AG08396 (cell line): ENCODE measurements at regions not wholly inside any gene's neighbourhood (a gene's known extent, or its start where the extent isn't known, plus 50 kb on each side); places are given as distances from the start of the nearest gene placed in this dataset.
A peak's percentile ranks its signal among the peaks of the same experiment; 100 is the strongest.
"Not testable (repeated sequence)": the region's sequence is repeated elsewhere in the genome, so short reads cannot be mapped to it uniquely, and the experiment has no call there.

Experiments used
- DNase-seq: peaks from one replicate; pipeline ENCODE4 v3.0.0; 2012; ENCODE audit warnings: low spot score, mixed read lengths

DNA sequence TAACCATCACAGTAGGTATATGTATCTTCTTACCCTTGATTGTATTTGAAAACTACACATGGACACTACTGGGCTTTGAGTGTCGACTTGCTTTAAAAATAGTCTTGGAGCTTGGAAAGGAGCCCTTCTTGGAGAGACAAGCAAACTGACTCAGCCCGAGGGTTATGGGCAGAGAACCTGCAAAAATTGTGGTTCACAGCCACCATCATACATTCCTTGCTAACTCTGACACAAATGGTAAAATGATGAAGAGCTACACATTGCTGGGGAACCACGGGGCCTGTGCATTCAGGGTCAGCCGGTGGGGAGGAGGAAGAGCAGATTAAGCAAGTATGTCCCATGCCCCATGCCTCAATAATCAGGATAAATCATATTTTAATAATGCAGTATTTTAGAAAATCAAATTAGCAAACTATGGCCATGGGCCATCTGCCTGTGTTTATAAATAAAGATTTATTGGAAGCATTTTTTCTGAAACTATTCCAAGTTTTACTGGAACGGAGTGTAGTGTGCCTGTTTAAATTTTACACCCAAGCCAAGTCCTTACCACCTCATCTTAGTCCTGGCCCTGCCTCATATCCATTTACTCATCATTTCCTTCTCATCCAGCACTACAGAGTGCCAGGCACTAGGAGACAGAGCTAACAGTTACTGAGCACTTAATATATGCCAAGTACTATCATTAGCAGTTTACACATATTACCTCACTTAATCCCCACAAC is 195.7 kb downstream of the PALM2AKAP2 start:
- peak; percentile 59 for DNase-seq

- no peak for DNase-seq
Observed at GRCh38 chr9:109976303-109976702, 196.3 kb downstream of the PALM2AKAP2 start.

DNA sequence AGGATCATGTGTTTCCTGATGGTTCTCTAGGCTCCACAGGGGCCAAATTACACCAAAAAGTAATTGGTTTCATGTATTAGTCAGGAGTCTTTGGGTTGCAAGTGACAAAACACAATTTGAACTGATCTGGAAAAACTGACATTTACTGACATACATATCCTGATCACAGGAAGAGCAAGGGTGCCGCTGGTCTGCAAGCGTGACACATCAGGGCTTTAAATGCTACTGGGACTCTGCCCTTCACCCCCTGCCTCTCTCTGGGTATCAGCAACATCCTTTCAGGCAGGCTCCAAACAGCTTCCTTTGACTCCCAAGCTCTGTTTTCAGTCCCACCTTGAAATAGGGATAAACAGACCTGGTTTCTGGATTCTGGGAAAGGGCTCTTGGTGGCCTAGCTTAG is 197.5 kb downstream of the PALM2AKAP2 start:
- DNase-seq = no peak

DNA sequence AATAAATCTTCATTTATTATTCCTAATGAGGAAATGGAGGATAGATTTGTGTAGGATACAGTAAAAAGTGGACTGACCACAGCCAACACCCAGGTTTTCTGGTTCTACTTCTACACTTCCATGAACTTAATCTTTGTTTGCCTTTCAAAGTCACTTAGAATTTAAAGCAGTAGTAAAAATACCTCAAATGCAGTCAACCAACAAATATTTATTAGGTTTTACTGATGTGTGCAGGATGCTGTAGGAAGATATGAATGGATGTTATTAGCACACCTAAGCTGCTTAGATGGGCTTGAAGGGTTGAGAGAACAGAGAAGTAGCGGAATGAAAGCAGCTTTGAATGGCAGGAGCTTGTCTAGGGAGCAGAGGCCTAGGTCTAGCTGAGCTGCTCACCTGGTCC is 201.1 kb downstream of the PALM2AKAP2 start:
- DNase-seq = no peak

DNA sequence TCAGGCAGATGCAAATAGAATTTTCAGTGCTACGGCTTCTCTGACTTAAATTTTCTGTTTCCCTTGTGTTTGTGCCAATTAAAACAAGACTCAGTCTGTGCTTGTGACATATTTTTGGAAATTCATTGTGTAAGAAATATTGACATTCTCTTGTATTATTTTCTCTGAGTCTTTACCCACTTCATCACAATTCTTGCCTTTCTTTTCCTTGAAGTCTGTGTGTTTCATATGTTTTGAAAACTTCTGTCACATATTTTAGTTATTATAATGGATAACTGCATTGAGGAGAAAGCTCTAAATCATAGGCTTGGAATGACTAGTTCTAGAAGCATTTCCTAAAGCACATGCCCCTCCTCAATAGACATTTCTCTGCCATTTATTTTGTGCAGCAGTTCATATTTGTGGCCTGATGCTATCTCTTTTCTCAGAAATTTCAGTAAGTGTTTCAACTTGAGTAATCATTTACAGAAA is 206.6 kb downstream of the PALM2AKAP2 start:
- DNase-seq = peak; percentile 53

DNA sequence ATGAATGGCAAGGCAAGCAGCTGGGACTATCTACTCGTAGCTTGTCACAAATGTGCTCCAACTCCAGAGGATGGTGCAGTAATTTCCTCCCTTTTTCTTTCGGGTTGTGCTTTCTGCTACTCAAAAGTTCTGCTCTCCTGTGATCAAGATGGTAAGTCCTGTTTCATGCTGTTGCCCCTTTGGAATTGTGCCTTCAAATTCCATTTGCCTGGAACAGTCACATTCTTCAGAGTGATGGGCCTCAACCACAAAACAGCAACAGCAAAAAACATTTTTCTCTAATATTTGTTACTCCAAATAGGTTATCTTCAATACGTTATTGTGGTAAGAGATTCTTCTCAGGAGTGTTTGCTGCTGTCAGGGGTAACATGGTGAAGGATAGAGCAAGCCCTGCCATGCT is 209.3 kb downstream of the PALM2AKAP2 start:
- no peak for DNase-seq

- no peak for DNase-seq
Observed at GRCh38 chr9:109990541-109990940, 210.5 kb downstream of the PALM2AKAP2 start.

- no peak for DNase-seq
Observed at GRCh38 chr9:109992293-109992692, 212.3 kb downstream of the PALM2AKAP2 start.

DNA sequence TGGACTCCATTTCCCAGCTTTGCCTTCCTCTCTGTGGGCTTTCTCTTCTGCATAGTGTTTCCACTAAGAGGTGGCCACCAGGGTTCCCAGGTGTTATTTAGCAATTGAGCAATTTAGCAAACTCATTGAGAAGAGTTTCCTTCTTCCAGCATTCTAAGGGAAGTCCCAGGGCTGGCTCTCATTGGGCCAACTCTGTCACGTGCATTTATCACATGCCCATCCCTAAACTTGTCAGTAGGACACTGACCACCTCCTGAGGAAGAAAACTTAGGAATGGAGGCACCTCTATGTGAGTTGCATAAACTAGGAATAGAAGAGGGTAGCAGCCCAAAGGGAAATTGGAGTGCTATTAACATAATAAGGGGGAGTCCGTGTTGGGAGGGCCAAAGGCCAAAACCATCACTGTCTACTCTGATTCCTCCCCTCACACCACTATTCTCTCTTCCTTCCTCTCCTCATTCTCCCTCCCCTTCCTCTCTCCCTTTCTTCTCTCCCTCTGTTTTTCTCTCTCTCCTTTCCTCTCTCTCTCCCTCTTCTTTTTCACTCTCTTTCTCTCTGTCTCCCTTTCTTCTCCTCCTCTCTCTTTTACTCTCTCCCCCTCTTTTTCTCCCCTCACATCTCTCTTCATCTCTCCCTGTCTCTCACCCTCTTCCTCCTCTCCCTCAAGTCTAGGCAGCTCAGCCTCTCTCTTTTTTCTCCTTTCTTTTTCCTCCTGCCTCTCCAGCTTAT is 213.4 kb downstream of the PALM2AKAP2 start:
- no peak for DNase-seq

- DNase-seq = no peak
Observed at GRCh38 chr9:109994141-109994540, 213.8 kb downstream of the C9orf152 start.

- DNase-seq = no peak
Observed at GRCh38 chr9:109996936-109997580, 210.9 kb downstream of the C9orf152 start.

- DNase-seq = no peak
Observed at GRCh38 chr9:109997682-109998081, 210.3 kb downstream of the C9orf152 start.

DNA sequence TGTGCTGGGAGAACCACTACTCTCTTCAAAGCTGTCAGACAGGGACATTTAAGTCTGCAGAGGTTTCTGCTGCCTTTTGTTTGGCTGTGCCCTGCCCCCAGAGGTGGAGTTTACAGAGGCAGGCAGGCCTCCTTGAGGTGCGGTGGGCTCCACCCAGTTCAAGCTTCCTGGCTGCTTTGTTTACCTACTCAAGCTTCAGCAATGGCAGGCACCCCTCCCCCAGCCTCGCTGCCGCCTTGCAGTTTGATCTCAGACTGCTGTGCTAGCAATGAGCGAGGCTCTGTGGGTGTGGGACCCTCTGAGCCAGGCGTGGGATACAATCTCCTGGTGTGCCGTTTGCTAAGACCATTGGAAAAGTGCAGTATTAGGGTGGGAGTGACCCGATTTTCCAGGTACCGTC is 202.4 kb downstream of the C9orf152 start:
- not testable (repeated sequence) for DNase-seq

DNA sequence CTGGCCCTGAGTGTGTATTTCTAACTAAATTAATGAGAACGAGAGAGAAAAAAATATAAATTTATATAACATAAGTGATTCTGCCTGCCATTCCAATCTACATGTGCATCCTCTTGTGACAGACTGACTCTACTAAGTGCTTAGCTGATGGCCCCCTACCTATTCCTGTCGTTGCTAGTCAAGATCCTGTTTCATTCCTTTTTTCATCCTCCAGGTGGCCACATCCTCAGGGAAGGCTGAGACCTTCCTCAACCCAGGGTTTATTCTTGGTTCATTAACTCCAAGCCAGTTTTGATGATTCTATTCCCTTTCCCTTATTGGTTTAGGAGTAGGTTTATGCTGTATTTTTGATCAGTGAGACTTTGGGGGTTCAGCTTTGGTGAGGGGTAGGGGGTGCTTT is 201.3 kb downstream of the C9orf152 start:
- no peak for DNase-seq

- DNase-seq = no peak
Observed at GRCh38 chr9:110007477-110008270, 200.3 kb downstream of the C9orf152 start.

DNA sequence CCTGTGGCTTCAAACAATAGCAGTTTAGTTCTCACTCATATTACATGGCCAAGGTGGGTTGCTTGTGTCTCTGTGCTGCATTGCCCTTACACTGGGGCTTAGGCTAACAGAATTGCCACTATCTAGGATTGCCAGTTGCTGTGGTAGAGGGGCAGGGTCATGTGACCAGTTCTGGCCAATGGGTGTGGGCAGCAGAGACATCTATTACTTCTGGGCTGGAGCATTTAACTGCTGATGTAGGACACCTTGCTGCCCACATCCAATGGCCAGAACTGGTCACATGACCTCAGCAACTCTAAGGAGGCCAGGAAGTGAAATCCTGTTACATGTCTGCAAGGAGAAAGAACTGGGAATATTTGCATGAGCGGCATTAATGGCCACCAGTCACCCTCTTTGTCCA is 199.3 kb downstream of the C9orf152 start:
- no peak for DNase-seq

GRCh38 chr9:110011628-110012320 is 196.2 kb downstream of the C9orf152 start:
- no peak for DNase-seq

GRCh38 chr9:110013064-110013463 is 194.9 kb downstream of the C9orf152 start:
- no peak for DNase-seq

DNA sequence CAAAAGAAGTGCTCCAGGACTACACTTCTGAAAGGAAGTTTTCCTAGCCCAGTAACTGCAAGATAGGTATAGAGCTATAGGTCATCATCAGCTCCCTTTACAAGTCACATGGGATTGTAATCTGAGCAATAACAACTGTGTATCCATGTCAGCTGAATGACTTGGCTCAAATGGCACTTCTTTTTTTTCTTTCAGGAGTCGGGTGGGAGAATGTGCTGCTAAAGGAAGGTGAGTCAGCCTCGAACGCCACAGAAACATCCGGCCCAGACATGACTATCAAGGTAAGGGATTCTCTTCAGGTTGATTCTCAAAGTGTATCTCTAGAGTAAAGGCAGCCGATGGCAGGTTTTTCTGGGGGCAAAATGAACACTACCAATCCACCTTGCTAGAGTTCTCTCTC is 192.2 kb downstream of the C9orf152 start:
- no peak for DNase-seq

- DNase-seq = peak; percentile 49
Observed at GRCh38 chr9:110016340-110016739, 191.6 kb downstream of the C9orf152 start.

GRCh38 chr9:110020216-110020615 is 187.7 kb downstream of the C9orf152 start:
- DNase-seq = not testable (repeated sequence)

DNA sequence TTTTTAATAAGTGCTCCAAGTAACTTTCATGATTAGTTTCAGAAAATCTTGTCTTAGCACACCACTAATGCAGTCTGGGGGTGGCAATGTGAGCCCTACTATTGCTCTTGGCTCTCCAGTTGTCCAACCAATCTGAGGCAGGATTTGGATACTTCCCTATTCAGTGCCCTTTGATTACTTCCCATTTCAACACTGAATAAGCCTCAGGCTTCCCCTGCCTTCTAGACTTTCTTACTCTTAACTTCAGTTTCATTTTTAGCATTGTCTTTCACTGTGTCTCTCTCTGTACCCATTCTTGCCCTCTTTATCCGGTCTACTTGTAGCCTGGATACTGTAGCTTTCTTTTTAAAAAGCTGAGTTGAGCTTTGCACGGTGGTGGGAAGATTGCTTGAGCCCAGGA is 186.1 kb downstream of the C9orf152 start:
- DNase-seq = no peak
